ENCODE measurements at regions not wholly inside any gene's neighbourhood (a gene's known extent, or its start where the extent isn't known, plus 50 kb on each side); places are given as distances from the start of the nearest gene placed in this dataset.

- DNase-seq (ENCODE audit: low read depth): no peak
These were observed 240.0 kb downstream of the HDGFL1 start for GRCh38 chr6:22809370-22809769.

GRCh38 chr6:22819209-22819608, 249.8 kb downstream of the HDGFL1 start:
- no peak for DNase-seq (ENCODE audit: low read depth)

DNA sequence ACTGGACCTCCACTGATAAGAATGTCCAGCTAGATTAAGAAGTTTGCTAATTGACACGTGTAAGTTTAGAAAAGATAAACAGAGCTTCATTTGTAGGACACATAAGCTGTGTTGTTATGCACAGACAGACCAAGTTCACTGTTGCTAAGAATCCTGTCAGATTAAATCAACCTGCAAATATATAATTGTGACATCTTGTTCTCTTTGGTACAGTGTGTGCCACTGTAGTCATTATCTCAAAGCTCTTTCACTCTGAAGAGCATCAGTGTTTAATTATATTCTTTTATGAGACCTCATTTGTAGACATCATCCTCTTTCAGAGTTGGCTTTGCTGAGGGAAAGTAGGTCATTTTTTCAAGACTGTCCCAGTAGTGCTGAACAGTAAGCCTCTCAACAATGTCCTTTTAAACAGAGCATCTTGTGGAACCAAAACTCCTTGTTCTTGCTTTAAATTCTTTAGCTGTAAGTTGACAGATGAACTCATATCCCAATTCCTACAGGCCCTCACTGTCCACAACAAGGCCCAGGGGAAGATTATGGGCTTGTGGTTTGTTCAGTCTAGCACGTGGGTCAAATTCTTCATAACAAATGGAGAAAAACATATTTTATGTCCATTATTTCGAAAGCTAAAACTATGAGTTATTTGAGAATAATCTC, 252.4 kb downstream of the HDGFL1 start:
- no peak for DNase-seq (ENCODE audit: low read depth)

GRCh38 chr6:22825210-22825609, 255.8 kb downstream of the HDGFL1 start:
- DNase-seq (ENCODE audit: low read depth): no peak

DNA sequence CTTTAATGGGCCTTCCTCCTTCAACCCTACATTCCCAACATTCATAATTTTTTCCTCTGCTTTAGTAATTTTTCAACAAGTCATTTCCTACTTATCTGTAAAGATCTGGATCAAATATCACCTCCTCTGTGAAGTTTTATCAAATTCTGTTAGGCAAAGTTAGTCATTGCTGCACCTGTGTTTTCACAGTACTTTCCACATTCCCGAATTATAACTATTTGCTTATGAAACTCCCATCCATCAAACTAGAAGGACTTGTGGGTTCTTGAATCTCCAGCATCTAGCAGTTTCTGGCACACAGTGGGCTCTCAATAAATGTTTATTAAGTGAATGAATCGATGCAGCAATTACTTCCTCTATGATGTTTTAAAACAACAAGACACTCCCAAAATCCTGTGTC, 257.6 kb downstream of the HDGFL1 start:
- DNase-seq (ENCODE audit: low read depth): no peak

GRCh38 chr6:22827760-22828159, 258.4 kb downstream of the HDGFL1 start:
- DNase-seq (ENCODE audit: low read depth): no peak

- no peak for DNase-seq (ENCODE audit: low read depth)
These were observed 259.1 kb downstream of the HDGFL1 start for GRCh38 chr6:22828179-22829062.

- DNase-seq (ENCODE audit: low read depth): no peak
These were observed 259.7 kb downstream of the HDGFL1 start for GRCh38 chr6:22829070-22829469.

DNA sequence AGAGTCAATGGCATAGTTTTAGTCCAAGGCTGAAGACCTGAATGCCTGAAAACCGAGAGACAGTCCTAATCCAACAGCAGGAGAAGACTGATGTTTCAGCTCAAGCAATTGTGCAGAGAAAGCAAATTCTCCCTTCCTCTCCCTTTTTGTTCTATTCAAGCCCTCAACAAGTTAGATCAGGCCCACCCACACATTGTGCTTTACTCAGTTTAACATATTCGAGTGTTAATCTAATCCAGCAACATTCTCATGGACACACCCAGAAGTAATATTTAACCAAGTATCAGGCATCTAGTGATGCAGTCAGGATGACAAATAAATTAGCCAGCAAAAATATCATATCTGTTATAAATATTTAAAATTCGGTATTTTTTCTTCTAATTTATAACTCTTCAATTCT, 261.1 kb downstream of the HDGFL1 start:
- no peak for DNase-seq (ENCODE audit: low read depth)

GRCh38 chr6:22833191-22833590, 263.8 kb downstream of the HDGFL1 start:
- DNase-seq (ENCODE audit: low read depth): no peak

DNA sequence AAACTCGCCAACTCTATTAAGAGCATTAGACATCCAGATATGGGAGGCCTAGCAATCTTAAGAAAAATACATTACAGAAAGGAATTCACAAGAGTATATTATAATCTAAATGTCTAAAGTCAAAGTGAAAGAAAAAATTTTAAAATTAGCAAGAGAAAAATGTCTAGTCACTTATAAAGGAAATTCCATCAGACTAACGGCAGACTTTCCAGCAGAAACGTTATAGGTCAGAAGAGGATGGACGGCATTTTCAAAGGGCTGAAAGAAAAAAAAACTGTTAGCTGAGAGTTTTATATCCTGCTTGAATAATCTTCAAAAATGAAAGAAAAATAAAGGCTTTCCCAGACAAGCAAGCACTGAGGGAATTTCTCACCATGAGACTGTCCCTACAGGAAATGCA, 269.0 kb downstream of the HDGFL1 start:
- no peak for DNase-seq (ENCODE audit: low read depth)

GRCh38 chr6:22845467-22845866, 276.1 kb downstream of the HDGFL1 start:
- DNase-seq (ENCODE audit: low read depth): no peak

GRCh38 chr6:22848121-22848520, 278.8 kb downstream of the HDGFL1 start:
- DNase-seq (ENCODE audit: low read depth): no peak

DNA sequence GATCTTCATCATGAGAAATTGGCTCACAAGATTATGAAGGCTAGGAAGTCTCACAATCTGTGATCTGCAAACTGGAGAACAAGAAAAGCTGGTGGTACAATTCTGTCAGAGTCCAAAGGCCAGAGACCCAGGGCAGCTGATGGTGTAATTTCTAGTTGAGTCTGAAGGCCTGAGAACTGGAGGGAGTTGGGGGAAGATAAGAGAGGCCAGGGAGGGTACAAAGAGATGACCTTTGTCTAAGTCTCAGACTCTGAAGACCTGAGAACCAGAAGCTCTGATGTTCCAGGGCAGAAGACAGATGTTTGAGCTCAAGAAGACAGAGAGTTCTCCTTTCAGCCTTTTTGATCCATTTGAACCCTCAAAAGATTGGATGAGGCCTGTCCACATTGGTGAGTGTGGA, 280.6 kb downstream of the HDGFL1 start:
- no peak for DNase-seq (ENCODE audit: low read depth)

- DNase-seq (ENCODE audit: low read depth): no peak
These were observed 282.7 kb downstream of the HDGFL1 start for GRCh38 chr6:22852101-22852500.

DNA sequence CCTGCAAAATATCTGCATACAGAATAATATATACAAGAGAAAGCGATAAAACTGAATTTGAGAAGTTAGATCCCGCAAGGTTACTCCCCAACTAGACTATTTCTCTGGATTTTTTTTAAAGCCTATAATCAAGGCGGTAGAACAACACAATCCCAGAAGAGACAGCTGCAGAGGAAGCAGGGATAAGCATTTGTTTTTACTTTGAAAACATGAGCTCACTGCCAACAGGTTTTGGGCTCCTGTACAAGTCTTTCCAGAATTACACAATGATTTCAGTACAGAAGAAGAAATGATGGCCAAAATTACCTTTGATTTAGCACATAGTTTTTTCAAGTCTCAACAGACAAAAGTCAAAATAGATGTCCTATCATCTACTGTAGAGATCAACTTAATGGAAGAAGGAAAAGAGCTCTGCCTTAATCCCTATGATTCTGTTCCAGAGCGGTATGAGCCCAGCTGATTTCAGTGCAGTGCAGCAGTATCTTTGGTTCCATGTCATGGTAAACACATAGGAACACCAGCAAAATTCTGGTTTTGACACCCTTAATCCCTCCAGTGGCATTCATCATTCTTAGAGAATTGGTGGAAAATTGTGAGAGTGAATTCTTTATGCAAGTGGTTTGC, 304.3 kb downstream of the HDGFL1 start:
- no peak for DNase-seq (ENCODE audit: low read depth)

GRCh38 chr6:22875845-22876244, 306.5 kb downstream of the HDGFL1 start:
- DNase-seq (ENCODE audit: low read depth): no peak

DNA sequence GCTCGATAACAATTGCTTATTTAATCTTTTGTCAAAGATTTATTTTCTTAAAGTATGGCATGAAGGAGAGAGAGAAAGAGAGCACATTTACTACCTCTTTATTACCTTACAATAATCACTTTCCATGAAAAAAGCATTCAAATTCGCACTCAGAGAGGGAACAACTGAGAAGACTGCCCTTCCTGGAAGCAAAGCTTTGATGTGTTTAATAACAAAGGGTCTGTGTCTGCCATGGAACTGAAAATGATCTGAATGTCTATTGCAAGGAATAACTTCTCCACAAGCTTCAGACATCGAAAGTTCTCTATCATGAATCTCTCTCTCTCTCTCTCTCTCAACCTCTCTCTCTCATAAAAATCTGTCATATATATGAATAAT, 308.9 kb downstream of the HDGFL1 start:
- no peak for DNase-seq (ENCODE audit: low read depth)

- DNase-seq (ENCODE audit: low read depth): no peak
These were observed 309.3 kb downstream of the HDGFL1 start for GRCh38 chr6:22878706-22879105.

- no peak for DNase-seq (ENCODE audit: low read depth)
These were observed 311.5 kb downstream of the HDGFL1 start for GRCh38 chr6:22880686-22881433.

GRCh38 chr6:22882581-22882980, 313.2 kb downstream of the HDGFL1 start:
- DNase-seq (ENCODE audit: low read depth): no peak

- DNase-seq (ENCODE audit: low read depth): no peak
These were observed 313.8 kb downstream of the HDGFL1 start for GRCh38 chr6:22883061-22883717.

Measured in CMK (cell line).